Stomach (tissue), 4 donors: ENCODE measurements at regions not wholly inside any gene's neighbourhood (a gene's known extent, or its start where the extent isn't known, plus 50 kb on each side); places are given as distances from the start of the nearest gene placed in this dataset.

Experiments
- CTCF ChIP-seq, 7 experiments: fragments of 450-650 bp in 4 of 7; fragments of 200-600 bp in 3 of 7; sonication (generic) in 3 of 7; IDR thresholded peaks; one replicate each; pipeline ENCODE4 v1.5.1; 2016 to 2019; ENCODE audit warnings: antibody characterized with exemption in 7 of 7, control low read depth in 2 of 7, mild to moderate bottlenecking in 1 of 7
- POLR2AphosphoS5 ChIP-seq, 3 donors: sonication (generic); formaldehyde crosslinking; IDR thresholded peaks; one replicate each; pipeline ENCODE4 v1.6.1; 2016; ENCODE audit warnings: antibody characterized with exemption in 3 of 3

DNA sequence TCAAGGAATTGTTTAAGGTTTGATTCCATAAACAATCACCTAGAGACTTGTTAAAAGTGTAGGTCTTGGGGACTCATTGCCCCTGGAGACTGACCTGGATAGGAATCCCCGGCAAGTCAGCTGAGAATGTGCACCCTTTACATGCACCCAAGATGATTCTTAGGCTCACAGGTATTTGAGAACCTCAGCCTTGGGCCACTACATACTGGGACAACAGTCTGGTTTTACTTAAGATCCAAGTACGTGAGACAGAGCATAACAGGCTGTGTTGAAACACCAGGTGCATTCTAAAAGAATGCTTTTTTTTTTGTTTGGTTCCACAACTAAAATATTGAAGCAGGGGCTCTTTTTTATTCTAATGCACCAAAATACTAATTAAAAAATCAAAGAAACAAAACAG, 215.8 kb downstream of the TMX3 start:
- TF ChIP-seq CTCF (IDR thresholded peaks at IDR 0.05) (no peak), POLR2AphosphoS5 (IDR thresholded peaks at IDR 0.05) (no peak)
